ENCODE measurements at regions not wholly inside any gene's neighbourhood (a gene's known extent, or its start where the extent isn't known, plus 50 kb on each side); places are given as distances from the start of the nearest gene placed in this dataset.

GRCh38 chr14:82153689-82154088 lies 620.0 kb upstream of the SEL1L start:
- no peak overlapping the region for H3K27ac ChIP-seq
- TF ChIP-seq ZFX (IDR thresholded peaks at IDR 0.05; ENCODE audit: borderline replicate concordance) (no peak), CTCF (IDR thresholded peaks at IDR 0.05) (no peak)

GRCh38 chr14:82159624-82160023 lies 626.0 kb upstream of the SEL1L start:
- TF ChIP-seq ZFX (IDR thresholded peaks at IDR 0.05; ENCODE audit: borderline replicate concordance), result no peak
- TF ChIP-seq CTCF (IDR thresholded peaks at IDR 0.05), result no peak
- no peak overlapping the region for H3K27ac ChIP-seq

- TF ChIP-seq ZFX (IDR thresholded peaks at IDR 0.05; ENCODE audit: borderline replicate concordance) (no peak), CTCF (IDR thresholded peaks at IDR 0.05) (no peak)
- H3K27ac ChIP-seq, result no peak overlapping the region
Observed at GRCh38 chr14:82180139-82180538, 646.5 kb upstream of the SEL1L start.

- no peak for TF ChIP-seq CTCF (IDR thresholded peaks at IDR 0.05)
- no peak for TF ChIP-seq ZFX (IDR thresholded peaks at IDR 0.05; ENCODE audit: borderline replicate concordance)
- no peak overlapping the region for H3K27ac ChIP-seq
Observed at GRCh38 chr14:82182646-82183045, 649.0 kb upstream of the SEL1L start.

- no peak overlapping the region for H3K27ac ChIP-seq
- TF ChIP-seq ZFX (IDR thresholded peaks at IDR 0.05; ENCODE audit: borderline replicate concordance) (no peak), CTCF (IDR thresholded peaks at IDR 0.05) (no peak)
Observed at GRCh38 chr14:82190742-82191141, 657.1 kb upstream of the SEL1L start.

- no peak overlapping the region for H3K27ac ChIP-seq
- TF ChIP-seq CTCF (IDR thresholded peaks at IDR 0.05) (no peak), ZFX (IDR thresholded peaks at IDR 0.05; ENCODE audit: borderline replicate concordance) (no peak)
Observed at GRCh38 chr14:82192387-82192786, 658.7 kb upstream of the SEL1L start.

GRCh38 chr14:82223276-82223675 lies 689.6 kb upstream of the SEL1L start:
- no peak overlapping the region for H3K27ac ChIP-seq
- TF ChIP-seq CTCF (IDR thresholded peaks at IDR 0.05) (no peak), ZFX (IDR thresholded peaks at IDR 0.05; ENCODE audit: borderline replicate concordance) (no peak)

Measured in 22Rv1 (cell line).